GM18508 (cell line): ENCODE measurements at regions not wholly inside any gene's neighbourhood (a gene's known extent, or its start where the extent isn't known, plus 50 kb on each side); places are given as distances from the start of the nearest gene placed in this dataset.

Experiments used
- ATAC-seq: cut with Tn5 transposase; IDR thresholded peaks from one replicate; pipeline ENCODE4 v1.9.1; 2021; ENCODE audit warnings: moderate number of reproducible peaks; ENCODE audit not compliant: insufficient read depth, unreplicated experiment

DNA sequence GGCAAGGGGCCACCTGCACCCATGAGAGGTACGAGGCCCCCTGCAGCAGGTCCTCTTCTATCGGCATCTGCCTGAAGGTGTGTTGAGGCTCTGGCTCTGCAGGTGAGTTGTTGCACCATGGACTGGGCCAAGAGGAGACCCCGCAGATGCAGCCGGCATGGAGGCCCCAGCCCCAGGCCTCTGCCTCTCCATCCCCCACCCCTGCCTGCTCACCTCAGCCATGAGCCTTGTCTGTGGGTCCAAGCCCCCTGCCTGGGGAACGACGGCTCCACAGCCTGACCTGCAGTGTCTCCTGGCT lies 1386.2 kb downstream of the BRD1 start:
- no peak for ATAC-seq

DNA sequence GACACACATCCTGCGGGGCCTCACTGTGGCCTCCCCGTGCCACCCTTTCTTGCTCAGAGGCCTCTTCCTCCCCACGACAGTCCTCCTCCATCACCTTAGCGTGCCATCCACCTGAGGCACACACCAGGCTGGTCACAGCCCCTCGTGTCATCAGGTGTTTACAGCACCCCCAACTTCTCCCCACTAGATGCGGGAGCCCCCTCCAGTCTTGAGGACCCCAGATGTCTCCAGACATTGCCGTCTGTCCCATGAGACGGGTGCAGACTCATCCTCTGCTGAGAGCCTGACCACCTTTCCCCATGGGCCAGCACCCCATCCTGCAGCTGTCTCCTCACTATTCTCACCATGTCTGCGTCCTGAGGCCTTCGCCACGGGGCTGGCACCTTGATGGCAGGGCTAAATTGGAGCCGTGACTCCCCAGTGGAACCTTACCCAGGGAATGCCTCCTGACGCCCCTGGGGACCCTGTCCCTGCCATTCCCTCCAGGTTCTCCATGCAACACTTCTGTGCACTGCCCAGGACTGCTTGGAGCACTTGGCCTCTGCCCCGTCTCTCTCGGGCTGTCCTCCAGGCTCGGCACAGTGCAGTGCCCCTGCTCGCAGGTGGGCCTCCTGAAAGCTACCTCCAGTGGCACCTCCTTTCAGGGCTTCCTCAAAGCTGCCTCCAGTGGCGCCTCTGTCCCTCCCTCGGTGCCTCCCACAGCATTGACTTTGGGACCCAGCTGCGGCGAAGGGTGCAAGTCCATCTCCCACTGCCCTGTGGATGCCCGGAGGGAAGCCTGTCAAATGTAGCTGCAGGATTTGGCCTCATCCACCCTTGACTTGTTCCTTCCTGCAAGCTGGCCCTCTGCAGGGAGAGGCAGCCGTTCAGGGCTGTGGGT lies 1386.8 kb downstream of the BRD1 start:
- ATAC-seq, result no peak

DNA sequence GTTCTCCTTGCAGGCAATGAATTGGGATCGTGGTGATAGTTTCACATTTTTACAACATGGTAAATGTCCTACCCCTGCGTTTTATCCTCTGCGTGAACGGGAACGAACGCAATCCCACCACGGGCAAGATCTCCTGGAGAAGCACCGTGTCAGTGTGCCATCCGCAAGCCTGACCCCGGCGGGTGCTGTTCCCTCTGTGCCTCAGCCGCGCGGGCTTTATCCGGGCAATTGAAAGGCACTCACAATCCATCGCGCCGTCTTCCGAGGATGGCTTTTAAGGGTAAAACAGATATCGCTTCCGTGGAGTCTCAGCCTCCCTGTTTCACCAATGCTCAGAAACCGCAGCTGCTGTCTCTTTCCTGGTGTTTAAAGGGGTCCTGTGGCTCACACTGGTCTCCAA lies 1387.5 kb downstream of the BRD1 start:
- no peak for ATAC-seq

DNA sequence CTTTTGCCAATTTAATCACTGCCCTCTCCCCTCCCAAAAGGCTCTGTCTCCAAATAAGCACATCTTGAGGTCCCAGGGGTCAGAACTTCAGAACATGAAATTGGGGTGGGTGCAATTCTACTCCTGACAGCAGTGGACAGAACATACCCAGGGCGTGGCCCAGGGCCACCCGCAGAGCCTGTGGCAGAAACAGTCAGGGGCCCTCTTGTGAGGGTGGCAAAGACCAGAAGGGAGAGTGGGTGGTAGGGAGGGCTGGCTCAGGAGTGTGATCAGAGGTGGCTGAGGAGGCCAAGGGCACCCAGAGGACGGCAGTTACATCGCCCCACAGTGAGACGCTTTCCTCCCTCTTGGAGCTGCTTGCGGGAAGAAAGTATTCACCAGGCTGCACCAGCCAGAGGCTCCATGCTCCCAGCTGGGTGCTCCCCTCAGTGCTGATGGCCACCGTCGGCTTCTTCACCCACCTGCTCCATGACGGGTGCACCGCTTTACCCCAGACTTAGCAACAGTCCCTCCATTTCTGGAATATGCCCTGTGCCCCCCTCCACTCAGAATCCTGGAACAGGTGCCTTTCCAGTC lies 1388.0 kb downstream of the BRD1 start:
- ATAC-seq, result no peak

DNA sequence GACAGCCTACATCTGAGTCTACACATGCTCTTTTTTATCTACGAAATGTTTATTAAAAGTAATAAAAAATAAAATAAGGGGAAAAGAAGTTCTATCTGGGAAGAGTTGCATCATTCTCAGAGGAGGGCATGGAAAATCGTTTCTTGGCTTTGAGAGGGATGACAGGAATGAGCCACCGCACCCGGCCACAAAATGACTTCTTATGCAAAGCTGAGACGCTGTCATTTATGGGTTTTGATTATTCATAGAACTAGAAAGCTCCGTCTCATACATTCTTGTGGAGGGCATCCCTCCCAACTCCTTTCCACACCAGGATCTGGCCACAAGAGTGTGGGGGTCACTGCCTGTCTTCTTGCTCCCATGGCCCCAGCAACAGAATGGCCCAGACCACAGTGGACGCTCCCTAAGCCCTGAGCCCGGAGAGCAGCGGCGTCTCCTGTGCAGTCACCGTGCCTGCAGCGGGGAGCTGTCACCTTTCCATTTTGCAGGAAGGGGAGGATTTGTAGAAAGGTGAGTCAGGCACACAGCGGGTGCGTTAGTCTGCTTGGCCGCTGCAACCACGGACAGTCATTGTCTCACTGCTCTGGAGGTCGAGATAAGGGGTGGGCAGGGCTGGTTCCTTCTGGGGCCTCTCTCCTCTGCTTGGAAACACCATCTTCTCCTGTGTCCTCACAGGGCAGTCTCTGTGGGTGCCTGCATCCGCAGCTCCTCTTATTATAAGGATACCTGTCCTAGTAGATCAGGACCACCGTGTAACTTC lies 1388.7 kb downstream of the BRD1 start:
- ATAC-seq, result no peak

DNA sequence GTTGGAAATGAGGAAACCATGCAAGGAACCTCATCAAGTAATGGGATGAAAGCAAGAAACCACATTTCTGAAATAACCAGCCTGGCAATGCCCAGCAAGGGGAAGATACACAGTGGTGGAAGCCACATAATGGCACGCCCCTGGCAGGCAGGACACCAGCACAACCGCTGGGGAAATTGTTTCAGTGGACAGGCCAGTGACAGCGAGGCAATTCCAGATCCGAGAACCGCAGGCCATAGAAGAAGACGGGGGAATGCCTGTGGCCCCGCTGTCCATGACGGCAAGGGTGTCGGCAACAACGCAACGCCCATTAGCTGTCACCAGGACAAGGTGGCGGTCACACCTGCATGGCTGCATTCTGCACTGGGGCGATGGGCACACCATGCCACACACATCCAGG lies 1389.6 kb downstream of the BRD1 start:
- no peak for ATAC-seq

DNA sequence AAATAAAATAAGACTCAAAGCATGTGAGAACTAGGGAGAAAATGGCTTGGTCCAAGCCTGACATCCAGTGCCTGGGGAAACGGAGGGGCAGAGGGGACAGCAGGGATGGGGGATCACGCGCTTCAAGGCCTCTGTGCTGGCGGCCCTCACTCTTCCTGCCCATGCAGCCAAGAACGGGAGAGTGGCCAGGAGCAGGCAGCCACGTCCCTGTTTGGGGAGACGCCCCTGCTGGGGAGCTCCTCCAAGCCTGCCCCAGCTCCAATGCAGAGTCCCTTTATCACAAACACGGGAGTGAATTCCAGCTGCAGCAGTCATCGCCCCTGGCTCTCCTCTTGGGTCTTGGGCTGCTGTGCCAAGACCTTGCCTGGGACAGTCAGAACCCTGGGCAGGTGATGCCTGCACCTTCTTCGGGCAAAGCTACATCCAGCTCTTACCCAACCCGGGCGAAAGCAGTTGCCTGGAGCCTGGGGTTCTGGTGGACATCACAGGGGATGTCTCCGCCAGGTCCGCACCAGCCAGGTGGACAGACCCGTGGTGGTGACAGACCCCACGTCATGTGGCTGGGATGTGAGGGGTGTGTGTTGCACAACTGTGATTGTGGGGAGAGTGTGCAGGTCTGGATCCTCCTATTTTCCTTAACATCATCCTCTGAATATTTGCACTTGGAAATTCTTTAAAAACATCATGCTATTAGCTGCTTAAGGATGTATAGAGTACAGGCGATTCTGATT lies 1391.3 kb downstream of the BRD1 start:
- ATAC-seq, result no peak

DNA sequence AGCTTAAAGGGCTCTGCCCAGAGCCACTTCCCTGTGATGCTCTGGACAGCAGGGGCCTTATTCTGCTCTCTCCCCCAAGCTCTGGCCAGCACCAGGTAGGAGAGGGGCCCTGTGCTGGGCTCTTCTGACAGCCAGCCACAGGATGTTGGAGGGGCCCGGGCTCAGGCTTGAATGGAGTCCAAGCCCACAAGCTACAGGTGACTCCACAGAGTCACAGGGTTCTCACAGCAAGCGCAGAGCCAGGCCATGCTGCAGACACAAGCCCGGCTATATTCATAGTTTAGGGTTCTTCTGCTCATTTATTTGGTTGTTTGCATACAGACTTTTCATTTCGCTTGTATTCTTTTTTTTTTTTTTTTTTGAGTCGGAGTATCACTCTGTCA lies 1392.8 kb downstream of the BRD1 start:
- ATAC-seq, result no peak

DNA sequence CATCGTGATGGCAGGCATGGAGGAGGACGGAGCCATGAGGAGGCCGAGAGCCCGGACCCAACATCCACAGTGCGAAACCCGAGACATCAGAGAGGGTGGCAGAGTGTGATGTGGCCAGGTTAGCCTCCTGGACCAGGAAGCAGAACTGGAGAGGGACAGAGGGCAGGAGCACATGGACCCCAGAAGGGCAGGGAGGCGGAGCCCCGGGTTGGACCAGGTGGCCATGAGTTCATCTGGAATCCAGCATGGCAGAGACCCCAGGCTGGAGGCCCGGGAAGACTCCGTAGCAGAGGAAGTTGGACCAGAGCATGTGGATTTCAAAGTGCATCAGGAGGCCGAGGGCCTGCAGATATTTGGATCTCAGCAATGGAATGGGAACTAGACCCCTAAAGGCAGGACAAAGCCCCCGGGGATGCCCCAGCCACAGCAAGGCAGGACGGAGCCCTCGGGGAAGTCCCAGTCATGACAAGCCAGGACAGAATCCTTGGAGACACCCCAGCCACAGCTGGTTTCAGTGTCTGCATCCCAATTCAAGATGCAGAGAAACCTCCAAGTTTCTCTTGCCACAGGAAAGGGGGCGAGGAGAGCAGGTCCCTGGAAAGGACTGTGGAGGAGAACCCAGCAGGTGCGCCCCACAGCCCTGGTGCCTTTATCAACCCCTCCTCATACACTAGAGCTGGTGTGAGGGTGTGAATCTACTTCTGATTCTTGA lies 1393.4 kb downstream of the BRD1 start:
- no peak for ATAC-seq

DNA sequence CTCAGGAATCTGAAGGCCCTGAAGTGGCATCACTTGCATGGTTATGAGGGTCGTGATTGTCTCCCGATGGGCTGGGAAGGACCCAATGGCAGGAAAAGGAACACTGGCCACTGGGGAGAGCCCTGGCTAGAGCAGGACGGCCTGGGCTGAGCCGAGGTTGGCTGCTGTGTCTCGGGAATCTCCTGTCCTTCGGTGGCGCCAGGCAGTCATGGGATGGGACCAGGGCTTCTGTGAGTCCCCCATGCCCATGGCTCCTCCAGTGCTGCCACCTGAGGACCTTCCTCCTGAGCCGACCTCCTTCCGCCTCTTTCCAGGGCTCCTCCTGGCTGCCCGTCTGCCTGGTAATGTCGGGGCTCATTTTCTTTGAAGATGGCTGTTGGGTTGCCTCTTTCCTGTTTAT lies 1394.0 kb downstream of the BRD1 start:
- ATAC-seq, result no peak

DNA sequence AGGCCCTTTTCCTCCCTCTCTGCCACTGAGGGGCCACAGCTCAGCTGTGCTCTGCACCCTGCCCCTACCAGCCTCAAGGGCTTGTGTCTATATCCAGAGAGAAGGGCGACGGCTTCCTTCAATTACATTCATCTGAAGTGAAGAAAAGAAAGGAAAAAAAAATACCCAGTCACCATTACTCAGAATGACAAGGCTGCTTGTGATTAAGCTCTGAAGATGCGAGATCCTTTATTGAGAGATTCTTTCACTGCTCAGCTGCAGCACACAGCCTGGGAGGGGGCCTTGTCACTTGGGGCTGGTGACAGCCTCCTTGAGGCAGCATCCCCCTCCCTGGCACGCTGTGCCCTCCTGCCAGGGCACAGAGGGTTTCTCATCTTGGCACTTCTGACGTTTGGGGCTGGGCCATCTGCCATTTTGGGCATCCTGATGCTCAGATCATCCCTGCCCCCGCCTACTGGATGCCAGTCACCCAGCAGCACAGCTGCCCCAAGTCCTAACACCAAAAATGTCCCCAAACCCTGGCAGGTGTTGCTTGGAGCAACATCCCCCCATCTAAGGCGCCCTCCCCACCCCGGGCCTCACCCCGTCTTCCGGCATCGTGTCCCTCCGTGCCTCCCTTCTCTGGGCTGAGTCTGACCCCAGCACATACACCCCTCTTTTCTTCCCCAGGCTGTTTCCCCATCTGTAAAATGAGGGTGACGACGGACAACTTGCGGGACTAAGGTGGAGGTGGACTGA lies 1394.7 kb downstream of the BRD1 start:
- ATAC-seq, result no peak

DNA sequence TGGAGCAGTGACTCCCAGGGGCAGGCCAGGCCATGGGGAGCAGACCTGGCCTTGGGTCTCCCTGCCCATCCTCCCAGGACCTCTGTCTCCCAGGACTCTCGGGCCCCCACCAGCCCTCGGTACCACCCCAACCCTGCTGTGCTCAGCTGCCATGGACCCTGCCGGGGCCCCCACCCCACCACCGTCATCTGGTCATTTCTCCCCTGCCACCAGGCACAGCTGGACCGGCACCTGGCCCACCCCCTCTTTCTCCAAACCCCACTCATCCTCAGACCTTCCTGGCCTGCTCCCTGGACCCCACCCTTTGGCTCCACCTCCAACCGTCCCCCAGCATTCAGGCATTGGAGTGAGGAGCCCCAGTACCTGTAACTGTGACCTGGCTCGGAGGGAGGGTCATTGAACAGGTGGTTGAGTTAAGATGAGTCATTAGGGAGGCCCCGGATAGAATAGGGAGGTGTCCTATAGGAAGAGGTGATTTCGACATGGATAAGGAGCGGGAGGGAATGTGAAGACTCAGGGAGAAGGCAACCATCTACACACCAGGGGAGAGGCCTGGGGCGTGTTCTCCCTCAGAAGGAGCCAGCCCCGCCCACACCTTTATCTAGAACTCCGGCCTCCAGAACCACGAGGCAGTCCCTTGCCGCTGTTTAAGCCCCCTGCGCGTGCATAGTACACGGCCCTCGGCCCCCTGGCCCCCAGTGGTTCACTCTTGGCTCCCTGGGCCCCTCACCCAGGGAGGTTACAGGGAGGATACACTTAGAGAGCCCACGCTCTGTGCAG lies 1395.9 kb downstream of the BRD1 start:
- no peak for ATAC-seq

DNA sequence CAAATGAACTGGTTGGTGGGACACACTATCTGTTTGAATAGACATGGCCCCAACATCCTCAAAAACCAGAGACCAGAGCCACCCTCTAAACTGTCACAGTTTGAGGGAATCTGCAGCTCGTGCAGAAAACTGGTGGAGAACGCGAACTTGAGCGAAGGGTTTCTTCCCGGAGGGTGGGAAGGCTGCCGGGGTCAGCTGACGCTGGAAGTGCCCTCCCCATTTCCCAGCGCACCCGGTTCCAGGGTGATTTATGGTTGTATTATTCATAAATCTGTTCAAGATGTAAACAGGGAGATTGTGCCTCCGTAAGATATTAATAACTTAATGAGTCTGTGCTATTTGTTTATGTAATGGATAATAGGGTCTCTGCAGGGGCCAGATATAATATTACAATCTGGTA lies 1396.7 kb downstream of the BRD1 start:
- no peak for ATAC-seq

DNA sequence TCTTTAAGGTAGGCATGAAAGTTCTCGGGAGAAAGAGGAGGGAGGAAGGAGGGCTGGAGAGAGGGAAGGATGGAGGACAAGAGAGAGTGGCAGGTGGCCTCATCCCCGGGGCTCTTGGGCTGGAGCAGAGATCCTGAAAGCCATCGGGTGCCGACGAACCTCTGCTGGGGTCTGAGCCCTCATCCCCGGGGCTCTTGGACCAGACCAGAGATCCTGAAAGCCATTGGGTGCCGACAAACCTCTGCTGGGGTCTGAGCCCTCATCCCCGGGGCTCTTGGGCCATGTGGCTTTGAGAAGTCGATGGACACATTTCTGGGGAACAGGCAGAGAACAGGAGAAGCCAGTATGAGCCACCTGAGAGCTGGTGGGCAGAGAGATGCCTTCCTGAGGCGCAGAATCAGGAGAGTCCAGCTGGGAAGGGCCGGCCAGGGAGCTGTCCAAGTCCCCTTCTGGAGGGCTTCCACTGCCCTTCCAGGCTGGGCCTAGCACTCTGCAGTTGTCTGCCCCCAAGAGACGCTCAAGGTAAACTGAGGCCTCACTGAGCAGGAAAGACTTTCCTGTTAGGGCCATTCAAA lies 1398.1 kb downstream of the BRD1 start:
- ATAC-seq, result no peak

DNA sequence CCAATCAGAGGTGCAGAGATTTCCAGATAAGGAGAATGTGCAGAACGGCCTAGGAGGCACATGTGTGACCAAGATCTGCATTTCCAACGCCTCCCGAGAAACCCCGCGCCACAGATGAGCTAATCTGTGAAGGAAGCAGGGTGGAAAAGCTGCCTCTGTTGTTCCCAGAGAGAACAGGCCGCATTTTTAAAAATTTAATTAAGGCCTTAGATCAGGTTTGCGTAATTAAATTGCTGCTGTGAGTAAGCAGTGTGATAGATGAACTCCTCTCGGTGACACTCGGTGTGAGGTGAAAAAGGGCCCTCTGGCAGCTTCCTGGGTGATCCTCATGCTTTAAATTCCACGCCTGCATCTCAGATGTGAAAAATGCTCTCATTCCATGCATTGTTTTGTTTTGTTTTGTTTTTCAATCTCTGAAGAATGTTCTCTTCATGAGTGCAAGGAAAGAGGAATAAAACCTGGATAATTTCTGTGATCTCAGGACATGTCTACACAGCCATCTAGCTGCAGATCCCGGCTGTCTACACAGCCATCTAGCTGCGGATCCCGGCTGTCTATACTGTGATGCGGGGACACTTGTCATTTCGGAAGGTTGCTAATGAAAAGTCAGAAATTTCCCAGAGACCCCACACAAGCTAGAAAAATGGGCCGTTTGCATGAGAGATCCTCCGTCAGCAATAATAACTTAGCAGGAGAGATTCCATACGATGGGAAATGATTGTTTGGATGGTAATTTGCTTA lies 1398.9 kb downstream of the BRD1 start:
- ATAC-seq, result no peak

DNA sequence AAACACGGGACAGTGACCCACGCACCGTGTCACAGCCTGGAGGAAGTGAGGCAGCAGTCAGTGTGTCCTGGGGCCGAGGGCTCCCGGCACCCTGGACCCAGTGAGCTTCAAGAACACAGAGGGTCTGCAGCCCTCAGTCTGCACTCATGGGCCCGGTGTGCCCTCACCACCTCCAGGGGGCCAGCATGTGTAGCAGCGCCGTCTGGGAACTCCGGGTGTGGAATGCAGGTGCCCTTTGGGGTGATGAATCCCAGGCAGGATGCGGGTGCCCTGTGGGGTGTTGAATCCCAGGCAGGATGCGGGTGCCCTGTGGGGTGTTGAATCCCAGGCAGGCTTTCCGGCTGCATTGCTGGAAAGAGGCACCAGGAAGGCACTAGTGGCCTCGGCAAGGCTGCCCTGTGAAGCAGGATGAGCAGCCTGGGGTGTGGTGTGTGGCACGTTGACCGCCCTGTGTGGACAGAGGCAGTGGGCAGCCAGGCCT lies 1399.9 kb downstream of the BRD1 start:
- no peak for ATAC-seq

DNA sequence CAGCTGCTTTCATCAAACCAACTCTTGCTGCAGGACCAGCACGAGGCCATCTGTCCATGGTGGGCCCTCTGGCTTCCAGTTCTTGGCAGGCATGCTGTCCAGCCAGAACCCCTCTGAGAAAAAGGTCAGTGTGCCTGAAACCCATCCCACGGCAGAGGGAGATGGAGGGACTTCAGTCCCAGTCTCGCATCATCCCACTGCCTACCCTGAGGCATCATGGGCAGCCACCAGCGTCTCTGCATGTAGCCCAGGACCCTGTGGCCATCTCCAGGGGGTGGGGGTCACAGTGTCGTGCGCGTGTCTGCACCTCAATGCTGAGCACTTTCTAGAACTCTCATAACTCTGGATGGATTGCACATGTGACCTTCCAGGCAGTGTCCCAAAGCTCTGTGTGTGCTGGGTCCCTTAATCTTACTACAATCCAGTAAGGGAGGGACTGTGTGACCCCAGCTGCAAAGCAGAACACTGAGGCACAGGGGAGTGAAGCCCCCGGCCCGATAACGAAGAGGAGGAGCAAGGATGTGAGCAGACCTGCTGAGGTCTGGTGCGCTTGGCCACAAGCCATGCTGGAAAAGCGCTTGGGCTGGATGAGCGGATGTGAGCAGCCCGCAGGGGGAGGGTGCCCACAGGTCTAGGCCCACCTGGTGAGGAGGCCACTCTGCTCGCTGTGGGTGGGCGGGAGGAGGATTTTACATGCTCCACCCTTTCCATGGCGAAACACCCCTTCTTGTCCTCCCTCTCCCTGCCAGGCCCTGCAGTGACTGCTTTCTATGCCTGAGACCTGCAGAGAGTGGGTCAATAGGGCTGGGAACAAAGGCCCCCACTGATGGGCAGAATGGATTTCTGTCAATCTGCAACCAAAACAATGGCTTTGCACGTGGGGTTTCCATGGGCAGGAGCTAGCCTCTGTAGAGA lies 1401.0 kb downstream of the BRD1 start:
- ATAC-seq, result no peak
